GM10266 (cell line): ENCODE measurements at regions not wholly inside any gene's neighbourhood (a gene's known extent, or its start where the extent isn't known, plus 50 kb on each side); places are given as distances from the start of the nearest gene placed in this dataset.

Experiments
- DNase-seq: peaks from one replicate; pipeline ENCODE4 v3.0.0; 2012; ENCODE audit errors: extremely low spot score
- TF ChIP-seq, protein P1 (sequence below): IDR thresholded peaks from 2 replicates; pipeline ENCODE4 v1.5.1; 2012; ENCODE audit warnings: mild to moderate bottlenecking, low read depth; ENCODE audit not compliant: control insufficient read depth, insufficient read depth; ENCODE audit errors: missing control alignments

DNA sequence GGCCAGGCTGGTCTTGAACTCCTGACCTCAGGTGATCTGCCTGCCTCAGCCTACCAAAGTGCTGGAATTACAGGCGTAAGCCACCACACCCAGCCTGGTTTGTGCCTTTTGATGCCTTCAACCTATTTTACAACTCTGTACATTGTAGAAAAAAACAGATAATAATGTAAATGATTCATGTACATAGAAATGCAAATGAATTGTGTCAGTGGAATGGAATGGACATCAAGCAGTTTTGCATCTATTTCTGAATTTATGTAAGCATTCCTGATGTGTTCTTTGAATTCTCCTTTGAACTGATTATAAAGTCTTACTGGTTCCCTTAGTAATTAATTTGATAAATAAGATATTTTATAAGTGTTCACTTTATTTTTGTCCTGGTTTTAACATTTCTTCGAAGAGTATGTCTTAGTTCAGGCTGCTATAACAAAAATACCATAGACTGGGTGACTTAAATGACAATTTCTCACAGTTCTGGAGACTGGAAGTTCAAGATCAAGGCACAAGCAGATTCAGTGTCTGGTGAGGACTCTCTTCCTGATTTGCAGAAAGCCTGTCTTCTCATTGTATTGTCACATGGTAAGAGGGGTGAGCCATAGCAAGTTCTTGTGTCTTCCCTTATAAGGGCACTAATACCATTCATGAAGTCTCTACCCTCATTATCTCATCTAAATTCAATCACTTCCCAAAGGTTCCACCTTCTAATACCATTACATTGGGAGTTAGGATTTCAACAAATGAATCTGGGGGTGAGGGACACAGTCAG, 162.2 kb upstream of the S100G start:
- TF ChIP-seq, protein P1, sequence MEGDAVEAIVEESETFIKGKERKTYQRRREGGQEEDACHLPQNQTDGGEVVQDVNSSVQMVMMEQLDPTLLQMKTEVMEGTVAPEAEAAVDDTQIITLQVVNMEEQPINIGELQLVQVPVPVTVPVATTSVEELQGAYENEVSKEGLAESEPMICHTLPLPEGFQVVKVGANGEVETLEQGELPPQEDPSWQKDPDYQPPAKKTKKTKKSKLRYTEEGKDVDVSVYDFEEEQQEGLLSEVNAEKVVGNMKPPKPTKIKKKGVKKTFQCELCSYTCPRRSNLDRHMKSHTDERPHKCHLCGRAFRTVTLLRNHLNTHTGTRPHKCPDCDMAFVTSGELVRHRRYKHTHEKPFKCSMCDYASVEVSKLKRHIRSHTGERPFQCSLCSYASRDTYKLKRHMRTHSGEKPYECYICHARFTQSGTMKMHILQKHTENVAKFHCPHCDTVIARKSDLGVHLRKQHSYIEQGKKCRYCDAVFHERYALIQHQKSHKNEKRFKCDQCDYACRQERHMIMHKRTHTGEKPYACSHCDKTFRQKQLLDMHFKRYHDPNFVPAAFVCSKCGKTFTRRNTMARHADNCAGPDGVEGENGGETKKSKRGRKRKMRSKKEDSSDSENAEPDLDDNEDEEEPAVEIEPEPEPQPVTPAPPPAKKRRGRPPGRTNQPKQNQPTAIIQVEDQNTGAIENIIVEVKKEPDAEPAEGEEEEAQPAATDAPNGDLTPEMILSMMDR, result no peak
- no peak for DNase-seq

DNA sequence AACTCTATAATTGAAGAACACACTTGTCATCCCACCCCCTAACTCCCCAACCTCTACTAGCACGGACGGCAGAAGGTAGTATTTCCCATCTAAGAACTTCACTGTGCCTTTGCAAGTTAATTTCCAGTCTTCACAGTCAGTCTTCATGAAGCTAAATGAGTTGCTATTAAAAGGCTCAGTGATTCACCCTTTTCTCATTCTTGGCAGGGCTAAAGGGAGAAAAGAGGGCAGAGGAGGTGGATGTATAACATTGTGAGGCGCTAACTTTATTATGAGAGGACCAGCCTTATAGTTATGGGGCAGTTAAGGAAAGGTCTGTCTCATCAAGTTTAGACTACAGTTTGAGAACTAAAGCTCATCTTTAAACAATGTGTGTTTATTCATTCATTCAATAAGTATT, 161.0 kb upstream of the S100G start:
- DNase-seq, result no peak
- TF ChIP-seq, protein P1, result no peak

DNA sequence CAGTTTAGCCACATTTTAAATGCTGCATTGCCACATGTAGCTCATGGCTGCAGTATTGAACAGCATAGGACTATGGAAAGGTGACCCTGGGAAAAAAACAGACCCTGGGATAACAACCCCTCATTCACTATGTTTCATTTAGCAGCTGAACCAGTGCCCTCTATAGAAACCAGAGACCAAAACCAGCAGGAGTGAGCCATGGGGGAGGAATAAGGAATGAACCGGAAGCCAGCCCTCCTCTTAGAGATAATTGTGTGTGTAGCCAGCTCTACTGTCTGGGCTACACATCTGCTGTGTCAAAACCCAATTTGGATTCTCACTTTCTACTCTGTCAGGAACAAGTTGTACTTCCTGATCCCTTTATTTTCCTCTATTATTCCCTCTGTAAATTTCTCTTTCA, 158.5 kb upstream of the S100G start:
- DNase-seq, result no peak
- TF ChIP-seq, protein P1, result no peak

DNA sequence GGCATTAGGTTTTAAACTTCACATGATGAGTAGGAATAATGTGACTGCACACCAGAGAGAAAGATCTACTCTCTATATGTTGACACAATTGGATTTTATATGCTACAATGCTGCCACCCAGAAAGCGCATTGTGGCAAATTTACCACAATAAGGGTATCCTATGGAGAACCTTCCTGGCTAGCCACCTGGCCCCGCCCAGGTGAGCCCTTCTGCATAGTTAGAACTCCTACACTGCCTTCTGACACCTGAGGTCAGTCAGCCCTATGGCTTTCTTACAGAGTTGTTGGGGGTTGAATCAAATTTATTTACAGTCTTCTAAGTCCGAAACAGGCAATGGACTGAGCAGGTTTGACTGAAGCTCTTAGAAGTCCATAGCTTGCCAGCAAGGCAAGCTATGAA, 153.8 kb upstream of the S100G start:
- no peak for DNase-seq
- TF ChIP-seq, protein P1, result no peak

DNA sequence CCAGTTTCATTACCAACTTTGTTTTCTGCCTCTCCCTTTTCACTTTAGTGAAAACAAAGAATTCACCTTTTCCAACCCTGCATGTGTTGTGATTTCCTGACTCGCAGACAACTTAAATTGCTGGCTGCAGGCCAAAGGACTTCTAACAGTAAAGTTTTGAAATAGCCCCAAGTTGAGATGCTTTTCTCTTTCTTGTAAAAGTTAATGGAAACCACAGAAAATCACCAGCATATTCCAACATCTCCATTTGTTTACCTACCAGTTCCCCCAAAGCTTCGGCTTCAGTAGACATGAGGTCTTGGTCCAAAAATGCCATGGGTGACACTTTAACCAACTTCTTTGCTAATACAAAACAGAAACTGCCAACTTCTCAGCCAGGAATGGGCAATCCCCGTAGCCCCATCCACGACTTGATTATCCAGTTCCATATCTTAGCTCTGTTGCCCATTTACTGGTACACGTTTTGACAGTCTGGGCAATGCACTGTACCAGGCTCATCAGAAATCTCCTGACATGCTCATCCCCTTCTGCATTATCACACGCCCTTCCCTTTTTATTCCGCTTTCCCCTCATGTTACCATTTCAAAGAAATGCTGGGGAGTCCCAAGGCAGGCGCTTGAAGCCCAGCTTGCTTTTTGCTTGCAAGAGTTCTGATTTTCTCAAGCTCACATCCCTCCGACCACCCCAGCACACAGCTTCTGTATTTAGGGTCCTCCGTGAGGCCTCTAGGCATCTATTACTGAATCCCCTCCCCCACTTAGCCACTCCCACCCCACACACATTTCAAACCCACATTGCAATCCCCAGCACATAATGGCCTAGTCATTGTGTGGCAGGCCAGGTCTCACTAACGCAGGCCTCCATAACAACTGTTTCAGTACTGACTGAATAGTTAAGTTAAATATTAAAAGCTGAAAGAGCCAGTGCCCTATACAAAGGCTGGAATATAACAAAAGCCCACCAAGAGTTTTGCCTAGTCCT, 137.9 kb upstream of the S100G start:
- DNase-seq, result no peak
- TF ChIP-seq, protein P1, result no peak

GRCh38 chrX:16516232-16516876, 133.6 kb upstream of the S100G start:
- TF ChIP-seq, protein P1, result no peak

GRCh38 chrX:16517039-16517605, 132.8 kb upstream of the S100G start:
- DNase-seq, result no peak

More at GRCh38 chrX:16516232-16516876, 133.6 kb upstream of the S100G start:
- no peak for DNase-seq

More at GRCh38 chrX:16517039-16517605, 132.8 kb upstream of the S100G start:
- TF ChIP-seq, protein P1, result no peak
